K562 (cell line): ENCODE measurements at regions not wholly inside any gene's neighbourhood (a gene's known extent, or its start where the extent isn't known, plus 50 kb on each side); places are given as distances from the start of the nearest gene placed in this dataset.

Source experiments
- ATAC-seq: fragments of 200-7000 bp; cut with Tn5 transposase; 3 replicates; pipeline ENCODE4 v1.9.1; 2020; ENCODE audit warnings: moderate library complexity
- BruUV-seq: library from RNA; stranded (reverse); fragments of 400-500 nt; replicated peaks from 2 replicates; lab custom pipeline; 2021; lab: Mats Ljungman, UMichigan
- CTCF ChIA-PET: fragments of 300-600 bp; formaldehyde crosslinking; extraction: SDS; loops from one replicate; lab custom pipeline; 2021; ENCODE audit warnings: low intra/inter-chr PET ratio; lab: Yijun Ruan, JAX
- POLR2A ChIA-PET: fragments of 300-600, 350-650 bp; sonication (Branson Sonifier 250); formaldehyde crosslinking; extraction: SDS; loops from one replicate; lab custom pipeline; 2021; ENCODE audit warnings: antibody characterized with exemption, inconsistent platforms; lab: Yijun Ruan, JAX
- DNase-seq, 4 experiments: peaks; one replicate each; pipeline versions ENCODE4 v3.0.0 to v3.0.0-alpha.2; 2011 to 2018; ENCODE audit warnings: low spot score in 3 of 4, mixed read lengths in 3 of 4; ENCODE audit errors: extremely low read depth in 1 of 4
- FAIRE-seq: peaks from 2 replicates; lab custom pipeline; 2011; peaks lifted over from hg19 to GRCh38; lab: Jason Lieb, UNC
- H2AFZ ChIP-seq: 2 replicates; pipeline ENCODE4 v1.6.0; 2011; ENCODE audit warnings: low read depth, low read length, control low read depth, inconsistent platforms
- H3K27ac ChIP-seq: fragments of 200-600 bp; 3 replicates; pipeline ENCODE4 v1.8.0; 2011; ENCODE audit warnings: low read depth, mild to moderate bottlenecking, control low read depth, inconsistent platforms, low read length, moderate library complexity, mixed read lengths; ENCODE audit errors: extremely low read depth
- H3K27me3 ChIP-seq, 2 experiments: fragments of 300-600 bp in 1 of 2; 2 replicates in 1 of 2; 3 replicates in 1 of 2; pipeline versions ENCODE4 v1.6.0 to v1.8.0; 2011; ENCODE audit warnings: inconsistent platforms in 2 of 2, low read length in 2 of 2, mild to moderate bottlenecking in 1 of 2, mixed read lengths in 1 of 2, moderate library complexity in 1 of 2; ENCODE audit not compliant: control insufficient read depth in 2 of 2, insufficient read depth in 2 of 2
- H3K36me3 ChIP-seq: fragments of 300-600 bp; 3 replicates; pipeline ENCODE4 v1.8.0; 2011; ENCODE audit warnings: mild to moderate bottlenecking, low read length, inconsistent platforms; ENCODE audit not compliant: control insufficient read depth, insufficient read depth
- H3K4me1 ChIP-seq, 2 experiments: fragments of 200-600 bp in 1 of 2; replicated peaks in 1 of 2; 2 replicates in 1 of 2; 3 replicates in 1 of 2; pipeline versions ENCODE4 v1.5.1 to v1.8.0; 2011; ENCODE audit warnings: inconsistent platforms in 2 of 2, low read length in 2 of 2, mild to moderate bottlenecking in 1 of 2, mixed read lengths in 1 of 2, moderate library complexity in 1 of 2; ENCODE audit not compliant: control insufficient read depth in 2 of 2, insufficient read depth in 2 of 2
- H3K4me2 ChIP-seq: 2 replicates; pipeline ENCODE4 v1.6.1; 2011; ENCODE audit warnings: low read length, control low read depth, inconsistent platforms, mixed read lengths; ENCODE audit not compliant: insufficient read depth
- H3K4me3 ChIP-seq: fragments of 200-600 bp; sonication (generic), shearing (Covaris generic); 2 replicates; pipeline ENCODE4 v1.5.1; 2016; ENCODE audit warnings: control low read depth, inconsistent platforms
- H3K79me2 ChIP-seq: fragments of 200-600 bp; 3 replicates; pipeline ENCODE4 v1.8.0; 2011; ENCODE audit warnings: low read length, inconsistent platforms; ENCODE audit not compliant: control insufficient read depth, insufficient read depth
- H3K9ac ChIP-seq, 2 experiments: 2 replicates each; pipeline versions ENCODE4 v1.6.0 to v1.6.1; 2011; ENCODE audit warnings: low read depth in 2 of 2, low read length in 2 of 2, control low read depth in 1 of 2, inconsistent platforms in 1 of 2, mild to moderate bottlenecking in 1 of 2, mixed read lengths in 1 of 2; ENCODE audit not compliant: insufficient read depth in 1 of 2
- H3K9me1 ChIP-seq: one replicate; pipeline ENCODE4 v1.6.0; 2011; ENCODE audit warnings: inconsistent platforms, mild to moderate bottlenecking, low read length, moderate library complexity; ENCODE audit not compliant: control insufficient read depth, insufficient read depth
- H3K9me3 ChIP-seq: replicated peaks from 2 replicates; pipeline ENCODE4 v1.5.1; 2011; ENCODE audit warnings: low read depth, low read length, inconsistent platforms; ENCODE audit not compliant: control insufficient read depth, insufficient read depth
- H4K20me1 ChIP-seq: replicated peaks from 2 replicates; pipeline ENCODE4 v1.6.1; 2011; ENCODE audit warnings: low read length, inconsistent platforms, mixed read lengths; ENCODE audit not compliant: control insufficient read depth, insufficient read depth
- DLX4 ChIP-seq: fragments of 250-450 bp; sonication (Bioruptor Pico); IDR thresholded peaks from 2 replicates; pipeline ENCODE4 v1.6.1; 2021; ENCODE audit warnings: mild to moderate bottlenecking
- DNMT1 ChIP-seq: fragments of 450-650 bp; IDR thresholded peaks from 2 replicates; pipeline ENCODE4 v1.6.1; 2016; ENCODE audit warnings: antibody characterized with exemption, mild to moderate bottlenecking
- E4F1 ChIP-seq: fragments of 250-450 bp; sonication (Bioruptor Pico); IDR thresholded peaks from 2 replicates; pipeline ENCODE4 v1.5.0; 2021; ENCODE audit warnings: mild to moderate bottlenecking, borderline replicate concordance
- ETS2 ChIP-seq: IDR thresholded peaks from 2 replicates; pipeline ENCODE4 v1.6.1; 2016; ENCODE audit warnings: borderline replicate concordance, missing genetic modification characterization, mild to moderate bottlenecking, moderate library complexity, missing compliant biosample characterization; ENCODE audit not compliant: poor library complexity, severe bottlenecking
- HIVEP1 ChIP-seq: fragments of 250-450 bp; sonication (Bioruptor Pico); IDR thresholded peaks from 2 replicates; pipeline ENCODE4 v1.4.0; 2020; ENCODE audit warnings: mild to moderate bottlenecking
- HMGXB4 ChIP-seq: sonication (generic); formaldehyde crosslinking; IDR thresholded peaks from 2 replicates; pipeline ENCODE4 v1.8.1; 2023; ENCODE audit warnings: mild to moderate bottlenecking, missing genetic modification reagents
- NFYB ChIP-seq: IDR thresholded peaks from 2 replicates; pipeline ENCODE4 v1.6.1; 2011; ENCODE audit warnings: mild to moderate bottlenecking, moderate library complexity; ENCODE audit not compliant: insufficient read length; ENCODE audit errors: extremely low read depth
- ZNF217 ChIP-seq: sonication (generic); formaldehyde crosslinking; IDR thresholded peaks from 2 replicates; pipeline ENCODE4 v1.8.0; 2022; ENCODE audit warnings: mild to moderate bottlenecking, missing genetic modification reagents
- ZNF23 ChIP-seq: fragments of 250-450 bp; sonication (Bioruptor Pico); IDR thresholded peaks from 2 replicates; pipeline ENCODE4 v1.4.0; 2020; ENCODE audit warnings: mild to moderate bottlenecking
- ZNF398 ChIP-seq: fragments of 250-450 bp; sonication (Bioruptor Pico); IDR thresholded peaks from 2 replicates; pipeline ENCODE4 v1.8.0; 2021; ENCODE audit warnings: moderate library complexity, mild to moderate bottlenecking, inconsistent platforms
- ZNF431 ChIP-seq: sonication (generic); formaldehyde crosslinking; IDR thresholded peaks from 2 replicates; pipeline ENCODE4 v1.8.0; 2022; ENCODE audit warnings: mild to moderate bottlenecking, missing genetic modification reagents
- ZNF518B ChIP-seq: fragments of 250-450 bp; sonication (Bioruptor Pico); IDR thresholded peaks from 2 replicates; pipeline ENCODE4 v1.5.0; 2021; ENCODE audit warnings: mild to moderate bottlenecking, moderate library complexity
- ZNF717 ChIP-seq: fragments of 250-450 bp; sonication (Bioruptor Pico); IDR thresholded peaks from 2 replicates; pipeline ENCODE4 v1.5.0; 2021
- in situ Hi-C: fragments of 300-500 bp; cut with MboI; formaldehyde crosslinking; loops from 4 replicates; pipeline ENCODE4 v1.15.0; 2018; ENCODE audit warnings: inconsistent platforms, mixed read lengths
- intact Hi-C: fragments of 100-400 bp; cut with micrococcal nuclease; formaldehyde crosslinking; loops from 2 replicates; pipeline ENCODE4 v1.14.2; 2022

GRCh38 chr12:104896146-104896545 lies 61.9 kb downstream of the SLC41A2 start:
- POLR2A ChIA-PET = no interaction called here
- Histone ChIP-seq H3K36me3 (no peaks in the 10 kb centered on the region), H3K4me3 (no peak overlapping the region), H3K4me2 (no peak overlapping the region), H3K79me2 (no peaks in the 10 kb centered on the region), H3K4me1 (no peaks in the 10 kb centered on the region), H3K9me3 (no peaks in the 10 kb centered on the region), H3K27ac (no peak overlapping the region), H3K9me1 (no peaks in the 10 kb centered on the region), H2AFZ (no peak overlapping the region), H3K27me3 (no peaks in the 10 kb centered on the region; a peak in 1 of 5 replicates), H3K9ac (no peak overlapping the region), H4K20me1 (no peaks in the 10 kb centered on the region)
- in situ Hi-C loops (no loop called here), intact Hi-C loops (no loop called here)
- CTCF ChIA-PET = no interaction called here
- no TSS peak for BruUV-seq
- DNase-seq = no peak
- no peak for ATAC-seq
- no peak for FAIRE-seq
- TF ChIP-seq ZNF23 (CRISPR knock-in tag) (no peak), E4F1 (CRISPR knock-in tag) (no peak), ZNF431 (no peak), NFYB (no peak), ZNF217 (CRISPR knock-in tag) (no peak), DLX4 (CRISPR knock-in tag) (no peak), HIVEP1 (CRISPR knock-in tag) (no peak), ZNF518B (CRISPR knock-in tag) (no peak), HMGXB4 (CRISPR knock-in tag) (no peak), ETS2 (tag) (no peak), ZNF398 (CRISPR knock-in tag) (no peak), DNMT1 (no peak), ZNF717 (CRISPR knock-in tag) (no peak)
